Esophagus squamous epithelium (tissue), 4 donors: ENCODE measurements at regions not wholly inside any gene's neighbourhood (a gene's known extent, or its start where the extent isn't known, plus 50 kb on each side); places are given as distances from the start of the nearest gene placed in this dataset.

Experiments
- POLR2A ChIP-seq, 4 donors: fragments of 450-650 bp; IDR thresholded peaks; one replicate each; pipeline ENCODE4 v1.6.1; 2017; ENCODE audit warnings: antibody characterized with exemption in 4 of 4, mild to moderate bottlenecking in 4 of 4, moderate library complexity in 3 of 4
- TF ChIP-seq, protein P1 (sequence below), 6 experiments: fragments of 450-650 bp in 4 of 6; fragments of 200-600 bp in 2 of 6; sonication (generic) in 2 of 6; IDR thresholded peaks; one replicate each; pipeline ENCODE4 v1.5.1; 2016 to 2019; ENCODE audit warnings: antibody characterized with exemption in 6 of 6, mild to moderate bottlenecking in 4 of 6, moderate library complexity in 4 of 6

DNA sequence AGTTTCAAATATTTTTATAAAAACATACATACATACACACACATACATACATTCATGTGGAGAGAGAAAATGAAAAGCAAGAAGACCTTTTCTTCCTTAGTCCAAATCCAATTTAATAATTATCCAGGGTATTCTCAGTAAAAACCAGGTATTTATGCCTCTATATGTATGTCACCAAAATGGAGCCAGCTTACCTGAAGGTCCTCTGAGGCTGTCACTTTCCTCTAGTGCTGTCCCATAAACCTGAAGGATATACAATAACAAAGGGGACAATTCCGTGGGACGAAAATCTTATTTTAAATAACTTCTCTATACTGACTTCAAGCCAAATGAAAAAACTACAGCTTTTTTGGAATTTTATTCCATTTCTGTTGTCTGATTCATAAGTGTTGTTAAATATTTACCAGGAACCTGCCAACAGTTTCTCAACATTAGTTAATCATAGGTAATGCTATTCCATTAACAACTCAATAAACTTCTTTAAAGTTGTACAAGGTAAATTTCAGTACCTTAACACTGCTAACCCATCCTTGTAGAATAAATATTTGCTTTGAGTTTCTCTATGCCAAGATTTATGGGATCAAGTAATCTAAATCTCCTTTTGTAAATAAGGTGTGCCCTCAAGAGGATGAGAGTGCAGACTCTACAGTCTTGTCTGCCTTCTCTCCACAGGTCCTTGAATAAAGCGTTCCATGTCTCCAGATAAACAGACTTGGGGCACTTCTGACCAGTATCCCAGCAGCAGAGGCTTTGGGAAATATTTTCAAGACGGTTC, 260.3 kb downstream of the AHR start:
- TF ChIP-seq, protein P1, sequence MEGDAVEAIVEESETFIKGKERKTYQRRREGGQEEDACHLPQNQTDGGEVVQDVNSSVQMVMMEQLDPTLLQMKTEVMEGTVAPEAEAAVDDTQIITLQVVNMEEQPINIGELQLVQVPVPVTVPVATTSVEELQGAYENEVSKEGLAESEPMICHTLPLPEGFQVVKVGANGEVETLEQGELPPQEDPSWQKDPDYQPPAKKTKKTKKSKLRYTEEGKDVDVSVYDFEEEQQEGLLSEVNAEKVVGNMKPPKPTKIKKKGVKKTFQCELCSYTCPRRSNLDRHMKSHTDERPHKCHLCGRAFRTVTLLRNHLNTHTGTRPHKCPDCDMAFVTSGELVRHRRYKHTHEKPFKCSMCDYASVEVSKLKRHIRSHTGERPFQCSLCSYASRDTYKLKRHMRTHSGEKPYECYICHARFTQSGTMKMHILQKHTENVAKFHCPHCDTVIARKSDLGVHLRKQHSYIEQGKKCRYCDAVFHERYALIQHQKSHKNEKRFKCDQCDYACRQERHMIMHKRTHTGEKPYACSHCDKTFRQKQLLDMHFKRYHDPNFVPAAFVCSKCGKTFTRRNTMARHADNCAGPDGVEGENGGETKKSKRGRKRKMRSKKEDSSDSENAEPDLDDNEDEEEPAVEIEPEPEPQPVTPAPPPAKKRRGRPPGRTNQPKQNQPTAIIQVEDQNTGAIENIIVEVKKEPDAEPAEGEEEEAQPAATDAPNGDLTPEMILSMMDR (IDR thresholded peaks at IDR 0.05), result no peak
- TF ChIP-seq POLR2A (IDR thresholded peaks at IDR 0.05), result no peak
